ENCODE measurements at regions not wholly inside any gene's neighbourhood (a gene's known extent, or its start where the extent isn't known, plus 50 kb on each side); places are given as distances from the start of the nearest gene placed in this dataset.

GRCh38 chr21:19018529-19018928 is 614.9 kb upstream of the TMPRSS15 start:
- Histone ChIP-seq H3K9me3 (replicated peaks in 1 of 2; ENCODE audit: control insufficient read depth in 2 of 2, insufficient read depth in 1 of 2, low read depth in 1 of 2, low read length in 2 of 2) (no peaks in the 10 kb centered on the region), H4K8ac (ENCODE audit: low read depth, low read length) (no peak overlapping the region), H2BK120ac (ENCODE audit: low read depth, low read length) (no peak overlapping the region), H3K4ac (ENCODE audit: low read length) (no peak overlapping the region), H2BK15ac (ENCODE audit: low read length) (no peak overlapping the region), H3K4me3 (ENCODE audit: low read length in 2 of 2) (no peak overlapping the region), H3K23ac (ENCODE audit: low read depth, low read length, poor library complexity) (no peak overlapping the region), H3K9ac (ENCODE audit: low read depth, low read length, poor library complexity) (no peak overlapping the region), H3K36me3 (replicated peaks in 1 of 2; ENCODE audit: control insufficient read depth in 2 of 2, insufficient read depth in 2 of 2, low read length in 2 of 2) (no peaks in the 10 kb centered on the region), H3K79me1 (ENCODE audit: low read depth, low read length) (no peaks in the 10 kb centered on the region), H3K14ac (ENCODE audit: low read length) (no peak overlapping the region), H3K18ac (ENCODE audit: low read length) (no peak overlapping the region), H2BK5ac (ENCODE audit: low read length) (no peak overlapping the region), H3K4me1 (ENCODE audit: control insufficient read depth in 2 of 2, insufficient read depth in 1 of 2, low read depth in 1 of 2, low read length in 2 of 2) (no peaks in the 10 kb centered on the region), H3K4me2 (ENCODE audit: insufficient read depth, low read length, poor library complexity, severe bottlenecking) (no peak overlapping the region), H3K27ac (replicated peaks; ENCODE audit: low read length) (no peak overlapping the region), H4K91ac (ENCODE audit: low read depth, low read length, poor library complexity) (no peak overlapping the region), H2AK5ac (ENCODE audit: low read depth, low read length) (no peak overlapping the region), H2BK12ac (ENCODE audit: low read length) (no peak overlapping the region), H3K27me3 (ENCODE audit: control insufficient read depth in 3 of 3, insufficient read depth in 3 of 3, low read depth in 1 of 3, low read length in 3 of 3) (no peaks in the 10 kb centered on the region), H2AFZ (ENCODE audit: low read length) (no peak overlapping the region)
- no peak for DNase-seq (ENCODE audit: low spot score)
- no CpG with 5 or more reads among the region's 3 CpGs for WGBS, 2 donors (ENCODE audit: extremely low coverage in 2 of 2, insufficient read length in 2 of 2, insufficient replicate concordance in 1 of 2)

GRCh38 chr21:19022978-19023377 is 619.4 kb upstream of the TMPRSS15 start:
- Histone ChIP-seq H2BK120ac (ENCODE audit: low read depth, low read length) (no peak overlapping the region), H3K4me1 (ENCODE audit: control insufficient read depth in 2 of 2, insufficient read depth in 1 of 2, low read depth in 1 of 2, low read length in 2 of 2) (no peaks in the 10 kb centered on the region), H3K9ac (ENCODE audit: low read depth, low read length, poor library complexity) (no peak overlapping the region), H3K4me2 (ENCODE audit: insufficient read depth, low read length, poor library complexity, severe bottlenecking) (no peak overlapping the region), H2BK5ac (ENCODE audit: low read length) (no peak overlapping the region), H3K27me3 (ENCODE audit: control insufficient read depth in 3 of 3, insufficient read depth in 3 of 3, low read depth in 1 of 3, low read length in 3 of 3) (no peaks in the 10 kb centered on the region), H3K79me1 (ENCODE audit: low read depth, low read length) (no peaks in the 10 kb centered on the region), H3K4ac (ENCODE audit: low read length) (no peak overlapping the region), H4K91ac (ENCODE audit: low read depth, low read length, poor library complexity) (no peak overlapping the region), H3K9me3 (replicated peaks in 1 of 2; ENCODE audit: control insufficient read depth in 2 of 2, insufficient read depth in 1 of 2, low read depth in 1 of 2, low read length in 2 of 2) (no peaks in the 10 kb centered on the region), H2BK15ac (ENCODE audit: low read length) (no peak overlapping the region), H2AK5ac (ENCODE audit: low read depth, low read length) (no peak overlapping the region), H3K23ac (ENCODE audit: low read depth, low read length, poor library complexity) (no peak overlapping the region), H3K18ac (ENCODE audit: low read length) (no peak overlapping the region), H3K14ac (ENCODE audit: low read length) (no peak overlapping the region), H3K36me3 (replicated peaks in 1 of 2; ENCODE audit: control insufficient read depth in 2 of 2, insufficient read depth in 2 of 2, low read length in 2 of 2) (no peaks in the 10 kb centered on the region), H2AFZ (ENCODE audit: low read length) (no peak overlapping the region), H4K8ac (ENCODE audit: low read depth, low read length) (no peak overlapping the region), H2BK12ac (ENCODE audit: low read length) (no peak overlapping the region), H3K27ac (replicated peaks; ENCODE audit: low read length) (no peak overlapping the region), H3K4me3 (ENCODE audit: low read length in 2 of 2) (no peak overlapping the region)
- no CpG with 5 or more reads among the region's 4 CpGs for WGBS, 2 donors (ENCODE audit: extremely low coverage in 2 of 2, insufficient read length in 2 of 2, insufficient replicate concordance in 1 of 2)
- no peak for DNase-seq (ENCODE audit: low spot score)

- no peak overlapping the region for H2BK5ac ChIP-seq (ENCODE audit: low read length)
- H3K79me1 ChIP-seq (ENCODE audit: low read depth, low read length): no peaks in the 10 kb centered on the region
- no peak overlapping the region for H2BK120ac ChIP-seq (ENCODE audit: low read depth, low read length)
- H3K4me1 ChIP-seq (ENCODE audit: control insufficient read depth in 2 of 2, insufficient read depth in 1 of 2, low read depth in 1 of 2, low read length in 2 of 2): no peaks in the 10 kb centered on the region
- H3K4me3 ChIP-seq (ENCODE audit: low read length in 2 of 2): no peak overlapping the region
- H3K23ac ChIP-seq (ENCODE audit: low read depth, low read length, poor library complexity): no peak overlapping the region
- no peak overlapping the region for H3K4ac ChIP-seq (ENCODE audit: low read length)
- H3K4me2 ChIP-seq (ENCODE audit: insufficient read depth, low read length, poor library complexity, severe bottlenecking): no peak overlapping the region
- no peak overlapping the region for H2AFZ ChIP-seq (ENCODE audit: low read length)
- no peak overlapping the region for H2BK12ac ChIP-seq (ENCODE audit: low read length)
- no peak overlapping the region for H3K9ac ChIP-seq (ENCODE audit: low read depth, low read length, poor library complexity)
- H3K27ac ChIP-seq (replicated peaks; ENCODE audit: low read length): no peak overlapping the region
- H3K18ac ChIP-seq (ENCODE audit: low read length): no peak overlapping the region
- no peaks in the 10 kb centered on the region for H3K27me3 ChIP-seq (ENCODE audit: control insufficient read depth in 3 of 3, insufficient read depth in 3 of 3, low read depth in 1 of 3, low read length in 3 of 3)
- H4K8ac ChIP-seq (ENCODE audit: low read depth, low read length): no peak overlapping the region
- H2AK5ac ChIP-seq (ENCODE audit: low read depth, low read length): no peak overlapping the region
- no peak overlapping the region for H4K91ac ChIP-seq (ENCODE audit: low read depth, low read length, poor library complexity)
- no peaks in the 10 kb centered on the region for H3K36me3 ChIP-seq (replicated peaks in 1 of 2; ENCODE audit: control insufficient read depth in 2 of 2, insufficient read depth in 2 of 2, low read length in 2 of 2)
- no peaks in the 10 kb centered on the region for H3K9me3 ChIP-seq (replicated peaks in 1 of 2; ENCODE audit: control insufficient read depth in 2 of 2, insufficient read depth in 1 of 2, low read depth in 1 of 2, low read length in 2 of 2)
- no peak overlapping the region for H3K14ac ChIP-seq (ENCODE audit: low read length)
- no peak for DNase-seq (ENCODE audit: low spot score)
- no peak overlapping the region for H2BK15ac ChIP-seq (ENCODE audit: low read length)
Observed at GRCh38 chr21:19026911-19027310, 623.3 kb upstream of the TMPRSS15 start.

- no CpG with 5 or more reads among the region's 2 CpGs for WGBS, 2 donors (ENCODE audit: extremely low coverage in 2 of 2, insufficient read length in 2 of 2, insufficient replicate concordance in 1 of 2)
- no peak overlapping the region for H3K18ac ChIP-seq (ENCODE audit: low read length)
- peaks cover 0 to 2% of the 10 kb centered on the region in 2 donors for H3K4me1 ChIP-seq (ENCODE audit: control insufficient read depth in 2 of 2, insufficient read depth in 1 of 2, low read depth in 1 of 2, low read length in 2 of 2)
Observed at GRCh38 chr21:19029816-19030215, 626.2 kb upstream of the TMPRSS15 start.

More at GRCh38 chr21:19029816-19030215, 626.2 kb upstream of the TMPRSS15 start:
- no peak overlapping the region for H3K14ac ChIP-seq (ENCODE audit: low read length)
- no peak overlapping the region for H3K27ac ChIP-seq (replicated peaks; ENCODE audit: low read length)
- no peak overlapping the region for H3K4me3 ChIP-seq (ENCODE audit: low read length in 2 of 2)
- DNase-seq (ENCODE audit: low spot score): no peak
- H3K9ac ChIP-seq (ENCODE audit: low read depth, low read length, poor library complexity): no peak overlapping the region
- no peak overlapping the region for H3K4ac ChIP-seq (ENCODE audit: low read length)
- no peak overlapping the region for H2BK12ac ChIP-seq (ENCODE audit: low read length)
- H3K27me3 ChIP-seq (ENCODE audit: control insufficient read depth in 3 of 3, insufficient read depth in 3 of 3, low read depth in 1 of 3, low read length in 3 of 3): no peaks in the 10 kb centered on the region
- H4K8ac ChIP-seq (ENCODE audit: low read depth, low read length): no peak overlapping the region
- no peaks in the 10 kb centered on the region for H3K36me3 ChIP-seq (replicated peaks in 1 of 2; ENCODE audit: control insufficient read depth in 2 of 2, insufficient read depth in 2 of 2, low read length in 2 of 2)
- H2BK120ac ChIP-seq (ENCODE audit: low read depth, low read length): no peak overlapping the region
- H3K79me1 ChIP-seq (ENCODE audit: low read depth, low read length): no peaks in the 10 kb centered on the region
- no peak overlapping the region for H2AK5ac ChIP-seq (ENCODE audit: low read depth, low read length)
- no peak overlapping the region for H3K4me2 ChIP-seq (ENCODE audit: insufficient read depth, low read length, poor library complexity, severe bottlenecking)
- no peaks in the 10 kb centered on the region for H3K9me3 ChIP-seq (replicated peaks in 1 of 2; ENCODE audit: control insufficient read depth in 2 of 2, insufficient read depth in 1 of 2, low read depth in 1 of 2, low read length in 2 of 2)
- H4K91ac ChIP-seq (ENCODE audit: low read depth, low read length, poor library complexity): no peak overlapping the region
- H3K23ac ChIP-seq (ENCODE audit: low read depth, low read length, poor library complexity): no peak overlapping the region
- no peak overlapping the region for H2AFZ ChIP-seq (ENCODE audit: low read length)
- no peak overlapping the region for H2BK15ac ChIP-seq (ENCODE audit: low read length)
- no peak overlapping the region for H2BK5ac ChIP-seq (ENCODE audit: low read length)

All from neuronal stem cell (in vitro differentiated cells).